Large intestine (tissue), 3 donors: ENCODE measurements at regions not wholly inside any gene's neighbourhood (a gene's known extent, or its start where the extent isn't known, plus 50 kb on each side); places are given as distances from the start of the nearest gene placed in this dataset.

Experiments used
- DNase-seq, 2 donors: peaks; one replicate each; pipeline versions ENCODE4 v3.0.0 to v3.0.0-alpha.2; 2013
- H3K27ac ChIP-seq: one replicate; pipeline ENCODE4 v1.5.1; 2013; ENCODE audit warnings: low read length
- H3K27me3 ChIP-seq: 2 replicates; pipeline ENCODE4 v1.6.1; 2013; ENCODE audit warnings: low read length; ENCODE audit not compliant: control insufficient read depth, insufficient read depth
- H3K36me3 ChIP-seq: 2 replicates; pipeline ENCODE4 v1.6.1; 2013; ENCODE audit warnings: low read length; ENCODE audit not compliant: control insufficient read depth, insufficient read depth
- H3K4me1 ChIP-seq: one replicate; pipeline ENCODE4 v1.6.1; 2013; ENCODE audit warnings: low read length; ENCODE audit not compliant: control insufficient read depth, insufficient read depth
- H3K4me3 ChIP-seq: one replicate; pipeline ENCODE4 v1.5.1; 2013; ENCODE audit warnings: low read length
- H3K9me3 ChIP-seq: one replicate; pipeline ENCODE4 v1.6.1; 2013; ENCODE audit warnings: mild to moderate bottlenecking, low read depth, low read length, moderate library complexity; ENCODE audit not compliant: control insufficient read depth
- WGBS: methylation state at CpG from one replicate; pipeline ENCODE4 v1.1.5; 2013; ENCODE audit warnings: low lambda C conversion rate; ENCODE audit not compliant: insufficient coverage; 5-methylcytosine and 5-hydroxymethylcytosine counted together

DNA sequence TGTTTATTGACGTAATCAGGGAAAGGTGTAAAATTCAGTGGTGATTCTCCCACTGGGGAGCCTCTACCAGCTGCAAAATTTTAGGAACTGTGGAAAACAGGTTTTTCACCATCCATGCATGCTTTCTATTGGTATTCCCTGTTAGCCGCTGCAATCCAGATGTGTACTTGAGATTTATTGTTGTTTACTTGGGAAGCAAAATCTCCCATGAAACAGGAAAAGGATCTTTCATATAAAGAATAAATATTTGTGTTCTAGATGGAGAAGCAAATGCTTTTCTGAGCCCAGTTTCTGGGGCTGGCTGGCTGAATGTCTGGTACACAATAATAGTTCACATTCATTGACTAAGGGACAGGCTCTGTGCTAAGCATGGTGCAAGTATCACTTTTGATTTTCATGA lies 144.6 kb upstream of the RASGRP1 start:
- H3K27ac ChIP-seq, result no peak overlapping the region
- peak in 1 of 2 donors; percentile 12 for DNase-seq
- no peaks in the 10 kb centered on the region for H3K36me3 ChIP-seq
- H3K27me3 ChIP-seq, result no peaks in the 10 kb centered on the region
- H3K4me3 ChIP-seq, result no peak overlapping the region
- no peaks in the 10 kb centered on the region for H3K9me3 ChIP-seq
- no CpG with 5 or more reads among the region's 2 CpGs for WGBS
- no peaks in the 10 kb centered on the region for H3K4me1 ChIP-seq

DNA sequence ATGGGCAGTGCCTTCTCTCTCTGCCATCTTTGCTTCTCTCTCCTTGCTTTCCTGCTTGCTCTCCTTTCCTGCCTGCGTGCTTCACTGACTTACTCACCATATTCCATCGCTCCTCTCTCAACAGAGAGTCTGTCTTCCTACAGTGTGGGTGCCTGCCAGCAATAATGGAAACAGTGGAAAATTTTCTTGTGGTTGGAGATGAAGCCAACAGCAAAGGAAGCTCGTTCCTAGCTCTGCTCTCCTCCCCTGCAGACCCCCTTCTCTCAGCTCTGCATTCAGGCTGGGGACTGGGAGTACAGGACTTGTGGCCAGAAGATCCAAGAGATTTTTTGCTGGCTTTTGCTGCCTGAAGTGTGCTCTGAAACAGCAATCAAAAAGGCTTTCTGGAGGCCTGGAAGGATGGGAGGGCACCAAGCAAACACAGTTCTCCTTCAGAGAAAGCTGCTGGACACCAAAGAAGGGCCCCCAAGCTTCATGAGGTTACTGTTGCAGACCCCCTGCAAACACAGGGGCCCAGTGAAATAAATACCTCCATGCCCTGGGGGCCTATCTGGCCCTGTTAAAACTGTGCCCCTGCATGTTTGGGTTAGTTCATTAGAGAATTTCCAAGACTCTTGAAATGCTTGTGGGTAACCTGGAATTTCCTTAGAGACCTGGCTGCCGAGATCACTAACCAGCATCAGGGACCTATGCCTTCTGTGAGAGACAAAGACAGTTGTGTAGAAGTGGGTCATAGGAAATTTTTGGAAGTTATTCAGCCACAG lies 149.9 kb upstream of the RASGRP1 start:
- DNase-seq, result peak in 1 of 2 donors; percentile 45
- 80% methylated on average over 2 of the region's 4 CpGs for WGBS
- no peak overlapping the region for H3K4me3 ChIP-seq
- H3K9me3 ChIP-seq, result no peaks in the 10 kb centered on the region
- no peaks in the 10 kb centered on the region for H3K27me3 ChIP-seq
- H3K4me1 ChIP-seq, result no peaks in the 10 kb centered on the region
- no peaks in the 10 kb centered on the region for H3K36me3 ChIP-seq
- H3K27ac ChIP-seq, result no peak overlapping the region

DNA sequence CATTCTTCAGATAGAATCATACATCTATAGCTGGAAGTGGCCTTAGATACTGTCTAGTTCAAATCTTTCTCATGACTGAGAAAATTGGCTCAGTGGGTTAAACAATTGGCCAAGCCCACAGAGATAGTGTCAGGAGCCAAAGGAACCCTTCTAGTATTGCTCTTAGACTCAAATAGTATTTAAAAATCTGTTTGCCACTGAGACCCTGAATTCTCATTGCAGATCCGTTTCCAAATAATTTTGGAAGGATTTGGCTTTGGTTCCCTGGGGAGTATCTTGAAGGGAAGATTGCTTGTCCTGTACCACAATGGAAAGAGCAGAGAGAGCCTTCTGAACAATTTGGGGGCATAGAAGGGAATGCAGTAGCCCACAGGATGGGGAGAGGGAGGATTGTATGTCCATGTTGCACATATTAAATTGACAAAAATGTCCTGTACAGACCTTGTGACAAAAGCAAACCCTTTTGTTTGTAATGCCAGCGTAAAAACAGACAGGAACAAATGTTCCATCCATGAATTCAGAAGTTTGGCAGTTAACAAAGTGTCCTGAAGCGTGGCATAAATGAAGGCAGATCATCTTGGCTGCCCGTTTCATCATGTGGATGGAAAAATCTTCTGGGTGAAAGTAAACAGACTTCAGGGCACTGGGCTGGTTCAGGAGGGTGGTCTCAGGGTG lies 156.4 kb upstream of the RASGRP1 start:
- Histone ChIP-seq H3K4me1 (no peaks in the 10 kb centered on the region), H3K36me3 (no peaks in the 10 kb centered on the region), H3K27me3 (no peaks in the 10 kb centered on the region), H3K4me3 (no peak overlapping the region), H3K9me3 (no peaks in the 10 kb centered on the region), H3K27ac (no peak overlapping the region)
- DNase-seq, result no peak
- no CpG with 5 or more reads among the region's 4 CpGs for WGBS

DNA sequence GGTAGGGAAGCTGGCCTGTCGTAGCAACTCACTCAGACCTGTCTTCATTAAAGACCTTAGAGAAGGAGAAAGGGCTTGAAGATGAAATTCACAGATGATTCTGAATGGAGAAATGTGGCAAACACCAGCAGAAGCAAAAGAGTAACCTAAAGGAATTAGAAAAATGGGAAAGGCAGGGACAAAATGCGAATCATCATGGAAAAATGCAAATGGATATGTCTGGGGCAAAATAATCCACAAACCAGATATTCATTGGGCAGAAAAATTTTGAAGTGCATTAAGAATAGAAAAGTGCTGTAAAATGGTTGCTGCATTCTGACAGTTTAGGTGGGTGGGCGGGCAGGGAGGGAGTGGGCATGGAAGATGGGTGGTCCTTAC lies 156.9 kb upstream of the RASGRP1 start:
- Histone ChIP-seq H3K27ac (no peak overlapping the region), H3K36me3 (no peaks in the 10 kb centered on the region), H3K27me3 (no peaks in the 10 kb centered on the region), H3K4me1 (no peaks in the 10 kb centered on the region), H3K4me3 (no peak overlapping the region), H3K9me3 (no peaks in the 10 kb centered on the region)
- WGBS, result 100% methylated on average over 1 of the region's 3 CpGs
- DNase-seq, result no peak

DNA sequence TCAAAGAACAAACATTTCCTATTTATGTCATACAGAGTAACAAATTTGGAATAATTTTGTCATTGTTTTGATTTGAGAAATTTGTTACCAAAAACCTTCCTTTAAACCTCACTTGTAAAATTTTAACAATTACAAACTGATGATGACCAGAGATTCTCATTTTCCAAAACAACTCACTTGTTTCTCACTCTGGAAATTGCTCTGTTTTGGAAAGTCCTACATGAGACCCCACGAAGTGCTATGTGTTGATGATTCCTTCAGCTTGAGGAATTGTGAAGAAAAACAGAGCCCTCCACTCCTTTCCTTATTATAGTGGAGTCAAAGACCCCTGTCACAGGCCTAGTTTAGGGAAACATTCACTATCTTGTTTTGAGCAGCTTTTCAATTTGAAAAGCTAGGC lies 157.6 kb upstream of the RASGRP1 start:
- no peak for DNase-seq
- Histone ChIP-seq H3K4me3 (no peak overlapping the region), H3K27me3 (no peaks in the 10 kb centered on the region), H3K4me1 (no peaks in the 10 kb centered on the region), H3K27ac (no peak overlapping the region), H3K9me3 (no peaks in the 10 kb centered on the region), H3K36me3 (no peaks in the 10 kb centered on the region)
- WGBS, result no CpG with 5 or more reads among the region's 1 CpG

DNA sequence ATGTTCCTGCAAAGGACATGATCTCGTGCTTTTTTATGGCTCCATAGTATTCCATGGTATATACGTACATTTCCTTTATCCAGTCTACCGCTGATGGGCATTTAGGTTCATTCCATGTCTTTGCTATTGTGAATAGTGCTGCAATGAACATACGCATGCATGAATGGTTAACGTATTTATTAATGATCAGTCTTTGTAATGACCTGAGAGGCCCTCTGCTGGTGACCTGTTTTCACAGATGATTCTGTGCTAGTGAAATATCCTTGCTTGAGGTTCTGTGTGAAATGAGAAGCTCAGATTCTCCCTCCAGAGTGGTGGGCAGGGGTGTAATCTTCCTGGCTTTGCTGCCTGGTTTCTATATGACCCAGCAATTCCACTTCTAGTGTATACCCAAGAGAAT lies 160.2 kb upstream of the RASGRP1 start:
- no CpG with 5 or more reads among the region's 5 CpGs for WGBS
- H3K27me3 ChIP-seq, result no peaks in the 10 kb centered on the region
- H3K4me1 ChIP-seq, result no peaks in the 10 kb centered on the region

DNA sequence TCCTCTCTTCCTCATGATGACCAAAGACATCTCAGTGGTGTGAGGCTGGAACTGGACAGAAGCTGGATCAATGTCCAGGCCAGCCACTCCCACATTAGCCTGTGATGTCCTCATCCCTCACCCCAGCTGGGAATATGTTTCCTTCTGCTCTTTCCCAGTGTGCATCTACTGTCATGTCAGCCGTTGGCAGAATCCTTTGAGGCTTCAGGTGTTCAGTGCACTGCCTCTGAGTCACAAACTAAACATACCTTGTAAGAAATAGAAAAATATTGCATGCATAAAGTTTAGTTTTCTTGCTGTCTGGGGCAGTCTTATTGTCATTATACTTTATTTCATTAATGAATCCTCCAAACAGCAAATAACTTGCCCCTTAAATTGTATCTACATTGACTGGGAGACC lies 161.6 kb upstream of the RASGRP1 start:
- Histone ChIP-seq H3K9me3 (no peaks in the 10 kb centered on the region), H3K27ac (no peak overlapping the region), H3K27me3 (no peaks in the 10 kb centered on the region), H3K4me3 (no peak overlapping the region), H3K36me3 (no peaks in the 10 kb centered on the region), H3K4me1 (no peaks in the 10 kb centered on the region)
- no peak for DNase-seq
- no CpG with 5 or more reads among the region's 1 CpG for WGBS

More for the DNA sequence above, 160.2 kb upstream of the RASGRP1 start:
- no peak for DNase-seq
- no peak overlapping the region for H3K4me3 ChIP-seq
- no peaks in the 10 kb centered on the region for H3K9me3 ChIP-seq
- no peak overlapping the region for H3K27ac ChIP-seq
- H3K36me3 ChIP-seq, result no peaks in the 10 kb centered on the region

DNA sequence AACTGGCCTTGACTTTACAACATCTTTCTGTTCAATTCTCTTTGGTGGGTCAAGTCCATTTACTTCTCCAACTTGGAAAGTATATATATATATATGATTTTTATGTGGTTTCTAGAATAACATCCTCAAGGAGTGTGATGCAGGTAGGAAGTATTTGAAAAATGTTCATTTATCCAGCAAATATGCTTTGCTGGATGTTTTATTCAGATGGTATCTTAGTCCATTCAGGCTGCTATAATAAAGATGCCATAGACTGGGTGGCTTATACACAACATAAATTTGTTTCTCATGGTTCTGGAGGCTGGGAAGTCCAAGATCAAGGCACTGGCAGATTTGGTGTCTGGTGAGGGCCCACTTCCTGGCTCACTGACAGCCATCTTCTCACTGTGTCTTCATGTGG lies 168.7 kb upstream of the RASGRP1 start:
- H3K36me3 ChIP-seq, result no peaks in the 10 kb centered on the region
- peaks cover 3% of the 10 kb centered on the region for H3K27me3 ChIP-seq
- DNase-seq, result no peak
- no peak overlapping the region for H3K27ac ChIP-seq
- no peak overlapping the region for H3K4me3 ChIP-seq
- no peaks in the 10 kb centered on the region for H3K9me3 ChIP-seq
- H3K4me1 ChIP-seq, result no peaks in the 10 kb centered on the region

DNA sequence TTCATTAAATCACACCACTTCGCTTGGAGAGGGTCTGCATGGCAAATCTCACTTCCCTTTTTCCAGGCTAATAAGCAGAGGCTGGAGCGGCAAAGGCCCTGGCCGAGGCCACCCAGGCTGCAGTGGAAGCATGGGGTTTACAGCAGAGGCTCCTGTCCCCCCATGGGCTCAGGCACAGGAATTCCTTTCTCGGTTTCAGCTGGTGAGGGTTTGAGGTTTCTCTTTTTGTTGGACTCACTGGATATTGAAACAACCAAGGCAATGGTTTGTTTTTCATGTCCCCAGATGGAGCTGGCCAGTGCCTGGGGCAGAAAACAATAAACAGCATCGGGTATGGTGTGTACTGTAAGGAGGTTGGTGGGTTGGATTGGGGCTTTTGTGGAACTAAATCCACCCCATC lies 175.6 kb upstream of the RASGRP1 start:
- no peaks in the 10 kb centered on the region for H3K36me3 ChIP-seq
- no peak overlapping the region for H3K4me3 ChIP-seq
- H3K9me3 ChIP-seq, result no peaks in the 10 kb centered on the region
- H3K27ac ChIP-seq, result no peak overlapping the region
- no peak for DNase-seq
- no CpG with 5 or more reads among the region's 5 CpGs for WGBS
- no peaks in the 10 kb centered on the region for H3K4me1 ChIP-seq
- peaks cover 5% of the 10 kb centered on the region for H3K27me3 ChIP-seq

DNA sequence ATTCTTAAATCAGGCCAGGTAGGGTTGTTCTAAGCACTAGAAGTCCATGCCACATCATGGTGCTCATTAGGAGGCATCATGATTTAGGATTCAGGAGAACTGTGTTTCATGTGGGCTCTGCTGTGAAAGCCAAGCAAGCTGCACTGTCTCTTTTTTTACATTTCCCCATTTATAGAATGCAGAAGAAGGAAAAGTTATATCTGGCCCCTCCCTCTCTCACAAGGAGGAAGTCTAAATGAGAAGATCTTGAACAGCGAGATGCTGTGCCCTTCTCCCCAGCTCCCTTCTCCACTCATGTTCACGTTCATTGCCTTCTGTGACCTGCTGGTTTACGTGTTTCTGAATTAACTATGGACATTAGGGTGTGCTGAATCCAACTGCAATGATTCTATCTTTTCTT lies 178.5 kb upstream of the RASGRP1 start:
- DNase-seq, result no peak
- no peaks in the 10 kb centered on the region for H3K9me3 ChIP-seq
- H3K36me3 ChIP-seq, result no peaks in the 10 kb centered on the region
- no peak overlapping the region for H3K4me3 ChIP-seq
- no peaks in the 10 kb centered on the region for H3K4me1 ChIP-seq
- H3K27me3 ChIP-seq, result peaks cover 4% of the 10 kb centered on the region
- no peak overlapping the region for H3K27ac ChIP-seq
- WGBS, result no CpG with 5 or more reads among the region's 3 CpGs

DNA sequence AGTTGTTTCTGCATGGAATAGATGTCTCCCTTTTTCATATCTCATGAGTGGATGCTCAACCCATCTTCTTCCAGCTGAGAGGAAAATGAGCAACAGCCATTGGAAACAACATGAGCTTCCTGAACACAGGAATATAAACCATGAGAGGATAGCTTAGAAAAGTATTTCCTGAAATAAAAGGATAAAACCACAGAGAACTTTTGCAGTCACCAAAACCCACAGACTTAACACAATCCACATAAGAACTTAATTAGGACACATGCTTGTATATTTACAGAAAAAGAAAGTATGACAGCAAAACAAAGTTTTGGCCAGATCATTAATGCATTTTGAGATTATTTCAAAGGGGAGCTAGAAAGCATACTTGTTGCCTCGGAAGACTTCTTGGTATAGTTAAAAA lies 180.5 kb upstream of the RASGRP1 start:
- no peaks in the 10 kb centered on the region for H3K9me3 ChIP-seq
- 83% methylated on average over 1 of the region's 1 CpG for WGBS
- no peak overlapping the region for H3K27ac ChIP-seq
- peaks cover 4% of the 10 kb centered on the region for H3K27me3 ChIP-seq
- H3K36me3 ChIP-seq, result no peaks in the 10 kb centered on the region
- DNase-seq, result no peak
- no peaks in the 10 kb centered on the region for H3K4me1 ChIP-seq
- no peak overlapping the region for H3K4me3 ChIP-seq
